Putamen (tissue), 1 donor: ENCODE measurements at regions not wholly inside any gene's neighbourhood (a gene's known extent, or its start where the extent isn't known, plus 50 kb on each side); places are given as distances from the start of the nearest gene placed in this dataset.
A peak's percentile ranks its signal among the peaks of the same experiment; 100 is the strongest.

Experiments
- DNase-seq: peaks from one replicate; pipeline ENCODE4 v3.0.0-alpha.2; 2016; ENCODE audit warnings: low spot score

DNA sequence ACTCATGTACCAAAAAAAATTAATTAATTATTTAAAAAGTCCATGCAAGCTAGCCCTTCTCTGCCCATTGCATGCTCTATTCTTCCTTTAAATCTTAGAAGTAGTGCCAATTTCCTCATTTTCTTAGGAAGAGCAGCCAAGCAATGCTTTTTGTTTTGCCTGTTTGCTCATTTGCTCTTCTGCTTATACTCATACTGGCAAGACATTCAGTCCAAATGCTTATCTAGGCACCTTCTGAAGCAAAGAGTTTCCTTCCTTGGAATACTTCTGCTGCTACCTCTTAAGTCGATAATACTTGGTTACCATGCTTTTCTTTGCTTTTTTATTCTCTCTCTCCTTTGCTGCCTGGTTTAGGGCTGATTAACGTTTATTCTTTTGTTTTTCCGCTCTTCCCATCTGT lies 1318.3 kb downstream of the AACS start:
- DNase-seq = no peak

GRCh38 chr12:126384026-126384564 lies 1318.9 kb downstream of the AACS start:
- DNase-seq = no peak

DNA sequence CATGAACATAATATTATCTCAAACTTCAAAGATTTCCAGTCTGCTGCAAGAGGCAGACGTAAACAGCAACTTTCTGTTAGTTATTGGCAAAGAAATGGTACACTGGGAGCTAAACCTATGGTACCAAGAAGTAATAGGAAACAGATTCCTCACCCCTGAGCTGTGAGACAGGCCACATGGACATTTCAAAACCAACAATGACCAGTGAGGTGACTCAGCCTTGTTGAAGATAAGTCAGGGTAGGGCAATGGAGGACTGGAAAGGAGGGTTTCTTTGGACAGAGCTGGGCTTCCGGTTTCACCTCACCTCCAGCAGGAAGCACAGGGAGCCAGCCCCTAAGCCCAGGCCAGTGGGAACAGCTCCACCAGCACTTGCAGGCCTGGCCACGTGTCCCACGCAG lies 1320.5 kb downstream of the AACS start:
- no peak for DNase-seq

DNA sequence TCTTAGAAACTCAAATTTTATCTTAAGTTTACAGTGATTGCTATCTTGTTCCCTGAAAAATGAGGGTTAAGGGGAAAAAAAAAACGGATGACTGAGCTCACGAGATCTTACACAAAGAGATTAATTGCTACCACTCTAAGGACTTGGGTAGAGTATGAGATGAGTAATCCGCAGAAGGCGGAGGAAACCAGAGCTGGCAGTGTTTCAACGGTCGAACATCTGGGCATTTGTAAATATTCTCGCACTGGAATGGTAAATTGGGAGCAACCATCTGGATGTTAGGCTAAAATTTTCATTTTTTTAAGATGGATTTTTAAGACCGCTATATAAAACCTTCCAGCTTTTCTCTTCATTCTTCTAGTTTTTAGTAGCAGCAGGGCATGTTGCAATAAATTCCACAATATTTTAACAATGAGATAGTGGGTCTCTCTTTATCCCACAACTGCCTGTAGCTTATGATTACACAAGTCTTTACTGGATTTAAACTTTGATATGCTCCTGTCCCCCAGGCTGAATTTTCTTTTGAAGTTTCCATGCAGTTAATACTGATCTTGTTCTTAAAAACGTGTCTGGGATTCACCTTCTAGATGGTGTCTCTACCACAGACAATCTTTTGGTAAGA lies 1324.1 kb downstream of the AACS start:
- no peak for DNase-seq

DNA sequence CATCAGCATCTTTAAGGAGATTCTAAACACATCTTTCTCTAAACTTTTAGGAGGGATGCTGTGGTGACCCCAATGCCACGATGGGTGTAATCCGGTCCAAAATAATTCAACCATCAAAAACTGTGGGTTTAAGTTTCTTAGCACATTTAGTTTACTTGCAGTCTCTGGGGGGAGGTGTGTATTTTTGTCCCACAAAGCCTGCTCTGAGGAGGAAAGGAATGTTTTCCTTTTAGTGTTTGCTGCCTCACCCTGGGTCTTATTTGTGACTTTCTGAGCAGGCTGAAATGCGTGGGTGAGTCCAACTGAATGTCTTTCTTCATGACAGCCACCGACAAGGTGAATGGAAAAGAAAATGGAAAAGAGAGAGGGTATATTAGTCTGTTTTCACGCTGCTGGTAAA lies 1324.7 kb downstream of the AACS start:
- DNase-seq = no peak

DNA sequence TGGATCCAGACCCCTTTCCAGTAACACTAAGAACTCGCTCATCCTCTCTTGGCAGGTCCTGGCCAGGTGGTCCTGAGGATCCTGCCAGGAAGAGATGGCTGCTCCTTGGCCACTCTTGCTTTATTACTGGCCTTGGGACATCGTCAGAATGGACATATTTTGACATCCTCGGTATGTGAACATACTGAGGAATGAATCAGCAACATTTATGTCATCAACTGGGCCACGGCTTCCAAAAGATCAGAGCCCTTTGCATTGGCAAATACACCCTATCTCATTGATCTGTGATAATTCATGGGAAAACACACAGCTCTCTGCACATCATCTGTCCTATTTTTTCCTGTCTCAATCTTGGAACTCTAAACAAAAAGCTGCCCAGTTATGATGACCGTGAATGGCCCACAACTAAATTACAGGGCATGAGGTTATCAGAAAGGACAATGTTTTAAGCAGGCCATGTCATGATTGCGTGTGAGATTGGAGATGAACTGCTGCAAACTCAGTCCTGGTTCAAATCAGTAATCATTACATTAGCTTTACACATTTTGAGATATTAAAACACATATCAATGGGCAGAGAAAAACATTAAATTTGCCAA lies 1325.8 kb downstream of the AACS start:
- no peak for DNase-seq

GRCh38 chr12:126396536-126396935 lies 1331.3 kb downstream of the AACS start:
- no peak for DNase-seq

DNA sequence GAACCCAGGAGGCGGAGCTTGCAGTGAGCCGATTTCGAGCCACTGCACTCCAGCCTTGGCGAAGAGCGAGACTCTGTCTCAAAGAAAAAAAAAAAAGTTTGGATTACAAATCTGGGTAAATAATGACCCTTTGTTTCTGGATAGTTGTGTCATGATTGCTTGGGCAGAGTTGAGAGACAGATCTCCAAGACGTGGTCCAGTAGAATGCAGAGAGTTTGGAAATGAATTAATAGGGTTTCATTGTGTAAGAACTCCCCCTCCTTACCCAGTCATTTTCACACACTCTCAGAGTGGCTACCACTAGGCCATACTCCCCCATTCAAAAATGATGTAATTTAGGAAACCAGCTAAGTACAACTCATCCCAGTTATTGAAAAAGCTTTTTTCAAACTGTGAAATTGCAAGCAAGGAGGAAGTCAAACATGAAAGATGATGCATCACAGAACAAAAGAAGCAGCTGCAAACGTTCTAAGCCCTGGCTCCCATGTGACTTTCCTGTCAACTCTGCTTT lies 1331.9 kb downstream of the AACS start:
- peak; percentile 83 for DNase-seq

DNA sequence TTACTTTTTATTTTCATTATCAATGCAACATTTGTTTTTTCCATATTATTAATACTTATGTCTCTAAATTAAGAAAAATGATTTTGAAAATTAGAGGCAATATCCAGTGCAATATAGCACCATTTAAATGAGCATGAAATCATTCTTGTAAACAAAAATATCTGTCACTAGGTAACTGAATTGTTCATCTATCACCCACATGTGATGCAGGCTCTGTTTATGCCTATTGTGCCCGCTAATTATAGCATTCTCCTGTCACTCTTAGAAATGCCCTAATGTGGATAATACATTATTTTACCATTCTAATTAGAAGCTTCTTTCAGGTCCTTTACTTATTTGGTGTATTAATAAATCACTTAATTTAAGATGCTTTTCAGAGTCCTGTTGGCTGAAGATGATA lies 1332.4 kb downstream of the AACS start:
- DNase-seq = no peak

- no peak for DNase-seq
Measured at GRCh38 chr12:126400831-126401230, 1335.6 kb downstream of the AACS start.

- no peak for DNase-seq
Measured at GRCh38 chr12:126404293-126404881, 1339.2 kb downstream of the AACS start.

GRCh38 chr12:126418400-126418799 lies 1353.2 kb downstream of the AACS start:
- no peak for DNase-seq

DNA sequence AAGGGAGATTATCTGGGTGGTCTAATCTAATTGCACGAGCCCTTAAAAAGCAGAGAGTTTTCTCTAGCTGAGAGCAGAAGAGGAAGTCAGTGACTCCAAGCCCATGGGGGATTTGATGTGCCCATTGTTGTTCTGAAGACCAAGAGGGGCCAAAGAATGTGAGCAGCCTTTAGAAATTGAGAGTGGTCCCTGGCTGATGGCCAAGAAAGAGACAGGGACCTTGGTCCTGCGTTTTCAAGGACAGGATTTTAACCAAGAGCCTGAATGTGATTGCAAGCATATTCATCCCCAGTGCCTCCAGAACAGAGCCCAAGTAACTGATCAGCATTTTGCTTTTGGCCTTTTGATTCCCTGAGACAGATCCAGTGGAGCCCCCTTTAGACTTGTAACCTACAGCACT lies 1353.9 kb downstream of the AACS start:
- no peak for DNase-seq

DNA sequence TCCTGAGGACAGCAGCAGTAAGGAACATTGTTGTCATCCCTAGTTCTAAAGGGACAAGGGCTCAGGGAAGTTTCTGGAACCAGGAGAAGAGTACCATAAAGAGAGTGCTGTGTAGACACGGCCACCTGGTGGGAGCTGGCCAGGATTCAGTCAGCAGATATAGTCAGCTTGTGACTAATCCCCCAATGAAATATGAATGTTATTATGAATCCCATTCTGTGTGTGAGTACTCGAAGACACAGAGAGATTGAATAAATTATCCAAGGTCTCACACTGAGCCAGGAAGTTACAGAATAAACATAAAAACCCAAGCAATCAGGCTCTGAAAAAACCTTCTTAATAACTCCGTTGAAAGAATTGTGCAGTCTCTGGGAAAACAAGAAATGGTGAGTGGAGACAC lies 1359.5 kb downstream of the AACS start:
- no peak for DNase-seq

- DNase-seq = no peak
Measured at GRCh38 chr12:126425264-126425663, 1360.0 kb downstream of the AACS start.

- DNase-seq = no peak
Measured at GRCh38 chr12:126428769-126429168, 1363.5 kb downstream of the AACS start.

- no peak for DNase-seq
Measured at GRCh38 chr12:126430921-126431320, 1365.7 kb downstream of the AACS start.

DNA sequence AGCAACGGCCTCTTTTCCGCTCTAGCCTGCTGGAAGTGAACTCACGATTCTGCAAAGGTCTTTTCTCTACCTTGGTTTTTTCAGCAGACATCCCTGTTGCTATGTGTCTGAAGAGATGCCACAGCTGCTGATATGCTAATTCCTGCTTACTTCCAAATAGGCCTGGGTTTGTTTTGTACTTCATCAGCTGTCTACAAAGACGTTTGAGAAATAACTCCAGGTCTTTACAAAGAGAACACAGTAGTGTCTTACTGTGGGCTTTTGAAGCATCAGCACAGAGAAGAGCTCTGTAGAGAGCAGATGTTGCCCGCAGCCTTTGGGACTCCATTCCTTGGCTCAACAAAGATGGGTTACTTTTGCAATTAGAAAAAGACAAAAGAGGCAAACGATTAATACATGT lies 1366.5 kb downstream of the AACS start:
- DNase-seq = no peak

- DNase-seq = no peak
Measured at GRCh38 chr12:126432780-126433179, 1367.5 kb downstream of the AACS start.

- no peak for DNase-seq
Measured at GRCh38 chr12:126434412-126434985, 1369.3 kb downstream of the AACS start.

GRCh38 chr12:126436041-126436440 lies 1370.8 kb downstream of the AACS start:
- DNase-seq = no peak

- no peak for DNase-seq
Measured at GRCh38 chr12:126437934-126438333, 1372.7 kb downstream of the AACS start.

GRCh38 chr12:126443977-126444376 lies 1378.7 kb downstream of the AACS start:
- DNase-seq = no peak
